ENCODE measurements at regions not wholly inside any gene's neighbourhood (a gene's known extent, or its start where the extent isn't known, plus 50 kb on each side); places are given as distances from the start of the nearest gene placed in this dataset.

- H3K9me3 ChIP-seq (replicated peaks; ENCODE audit: control insufficient read depth, low read depth, low read length), result peaks cover 21% of the 10 kb centered on the region
- no peaks in the 10 kb centered on the region for H3K4me1 ChIP-seq (ENCODE audit: control insufficient read depth, insufficient read depth, low read length)
- 45% methylated on average over 2 of the region's 3 CpGs for WGBS (ENCODE audit: insufficient coverage)
These were observed 355.5 kb upstream of the HTR1E start for GRCh38 chr6:86581833-86582232.

GRCh38 chr6:86563197-86563596, 374.1 kb upstream of the HTR1E start:
- Histone ChIP-seq H3K36me3 (ENCODE audit: control insufficient read depth, insufficient read depth, low read length) (no peaks in the 10 kb centered on the region), H3K4me1 (ENCODE audit: control insufficient read depth, insufficient read depth, low read length) (no peaks in the 10 kb centered on the region), H3K27ac (ENCODE audit: low read length) (no peak overlapping the region), H3K27me3 (ENCODE audit: control insufficient read depth, insufficient read depth, low read length) (no peaks in the 10 kb centered on the region), H3K9me3 (replicated peaks; ENCODE audit: control insufficient read depth, low read depth, low read length) (peaks cover 3% of the 10 kb centered on the region), H3K4me3 (ENCODE audit: low read length) (no peak overlapping the region)
- no CpG with 5 or more reads among the region's 1 CpG for WGBS (ENCODE audit: insufficient coverage)
- DNase-seq, result no peak

More at GRCh38 chr6:86581833-86582232, 355.5 kb upstream of the HTR1E start:
- no peaks in the 10 kb centered on the region for H3K27me3 ChIP-seq (ENCODE audit: control insufficient read depth, insufficient read depth, low read length)
- no peak for DNase-seq
- H3K36me3 ChIP-seq (ENCODE audit: control insufficient read depth, insufficient read depth, low read length), result no peaks in the 10 kb centered on the region
- H3K27ac ChIP-seq (ENCODE audit: low read length), result no peak overlapping the region
- no peak overlapping the region for H3K4me3 ChIP-seq (ENCODE audit: low read length)

GRCh38 chr6:86558318-86558717, 379.0 kb upstream of the HTR1E start:
- Histone ChIP-seq H3K36me3 (ENCODE audit: control insufficient read depth, insufficient read depth, low read length) (no peaks in the 10 kb centered on the region), H3K9me3 (replicated peaks; ENCODE audit: control insufficient read depth, low read depth, low read length) (peaks cover 2% of the 10 kb centered on the region), H3K4me1 (ENCODE audit: control insufficient read depth, insufficient read depth, low read length) (no peaks in the 10 kb centered on the region), H3K27me3 (ENCODE audit: control insufficient read depth, insufficient read depth, low read length) (no peaks in the 10 kb centered on the region), H3K4me3 (ENCODE audit: low read length) (no peak overlapping the region), H3K27ac (ENCODE audit: low read length) (no peak overlapping the region)
- 40% methylated on average over 2 of the region's 2 CpGs for WGBS (ENCODE audit: insufficient coverage)
- DNase-seq, result no peak

GRCh38 chr6:86537292-86537861, 400.0 kb upstream of the HTR1E start:
- Histone ChIP-seq H3K27ac (ENCODE audit: low read length) (no peak overlapping the region), H3K27me3 (ENCODE audit: control insufficient read depth, insufficient read depth, low read length) (no peaks in the 10 kb centered on the region), H3K4me1 (ENCODE audit: control insufficient read depth, insufficient read depth, low read length) (no peaks in the 10 kb centered on the region), H3K4me3 (ENCODE audit: low read length) (no peak overlapping the region), H3K36me3 (ENCODE audit: control insufficient read depth, insufficient read depth, low read length) (no peaks in the 10 kb centered on the region), H3K9me3 (replicated peaks; ENCODE audit: control insufficient read depth, low read depth, low read length) (peaks cover 3% of the 10 kb centered on the region)
- WGBS (ENCODE audit: insufficient coverage), result no CpG with 5 or more reads among the region's 2 CpGs
- no peak for DNase-seq

GRCh38 chr6:86536121-86536520, 401.2 kb upstream of the HTR1E start:
- no peak overlapping the region for H3K4me3 ChIP-seq (ENCODE audit: low read length)
- H3K36me3 ChIP-seq (ENCODE audit: control insufficient read depth, insufficient read depth, low read length), result no peaks in the 10 kb centered on the region
- no peak for DNase-seq
- no peak overlapping the region for H3K27ac ChIP-seq (ENCODE audit: low read length)
- no peaks in the 10 kb centered on the region for H3K4me1 ChIP-seq (ENCODE audit: control insufficient read depth, insufficient read depth, low read length)
- no peaks in the 10 kb centered on the region for H3K27me3 ChIP-seq (ENCODE audit: control insufficient read depth, insufficient read depth, low read length)
- H3K9me3 ChIP-seq (replicated peaks; ENCODE audit: control insufficient read depth, low read depth, low read length), result peaks cover 3% of the 10 kb centered on the region

- Histone ChIP-seq H3K4me3 (ENCODE audit: low read length) (no peak overlapping the region), H3K36me3 (ENCODE audit: control insufficient read depth, insufficient read depth, low read length) (no peaks in the 10 kb centered on the region), H3K27me3 (ENCODE audit: control insufficient read depth, insufficient read depth, low read length) (no peaks in the 10 kb centered on the region), H3K27ac (ENCODE audit: low read length) (no peak overlapping the region), H3K4me1 (ENCODE audit: control insufficient read depth, insufficient read depth, low read length) (no peaks in the 10 kb centered on the region), H3K9me3 (replicated peaks; ENCODE audit: control insufficient read depth, low read depth, low read length) (no peaks in the 10 kb centered on the region)
- WGBS (ENCODE audit: insufficient coverage), result 22% methylated on average over 1 of the region's 1 CpG
- no peak for DNase-seq
These were observed 402.2 kb upstream of the HTR1E start for GRCh38 chr6:86535100-86535499.

- Histone ChIP-seq H3K4me1 (ENCODE audit: control insufficient read depth, insufficient read depth, low read length) (no peaks in the 10 kb centered on the region), H3K27me3 (ENCODE audit: control insufficient read depth, insufficient read depth, low read length) (no peaks in the 10 kb centered on the region), H3K27ac (ENCODE audit: low read length) (no peak overlapping the region), H3K36me3 (ENCODE audit: control insufficient read depth, insufficient read depth, low read length) (no peaks in the 10 kb centered on the region), H3K9me3 (replicated peaks; ENCODE audit: control insufficient read depth, low read depth, low read length) (peaks cover 15% of the 10 kb centered on the region), H3K4me3 (ENCODE audit: low read length) (no peak overlapping the region)
- no peak for DNase-seq
- WGBS (ENCODE audit: insufficient coverage), result 100% methylated on average over 1 of the region's 1 CpG
These were observed 407.7 kb upstream of the HTR1E start for GRCh38 chr6:86529635-86530034.

GRCh38 chr6:86526238-86526637, 411.1 kb upstream of the HTR1E start:
- H3K4me3 ChIP-seq (ENCODE audit: low read length), result no peak overlapping the region
- DNase-seq, result no peak
- no peaks in the 10 kb centered on the region for H3K27me3 ChIP-seq (ENCODE audit: control insufficient read depth, insufficient read depth, low read length)
- peaks cover 15% of the 10 kb centered on the region for H3K9me3 ChIP-seq (replicated peaks; ENCODE audit: control insufficient read depth, low read depth, low read length)
- no peak overlapping the region for H3K27ac ChIP-seq (ENCODE audit: low read length)
- H3K36me3 ChIP-seq (ENCODE audit: control insufficient read depth, insufficient read depth, low read length), result no peaks in the 10 kb centered on the region
- H3K4me1 ChIP-seq (ENCODE audit: control insufficient read depth, insufficient read depth, low read length), result no peaks in the 10 kb centered on the region
- WGBS (ENCODE audit: insufficient coverage), result no CpG with 5 or more reads among the region's 1 CpG

GRCh38 chr6:86516087-86516486, 421.2 kb upstream of the HTR1E start:
- H3K27me3 ChIP-seq (ENCODE audit: control insufficient read depth, insufficient read depth, low read length), result no peaks in the 10 kb centered on the region
- H3K4me3 ChIP-seq (ENCODE audit: low read length), result no peak overlapping the region
- no peak overlapping the region for H3K27ac ChIP-seq (ENCODE audit: low read length)
- 78% methylated on average over 3 of the region's 4 CpGs for WGBS (ENCODE audit: insufficient coverage)
- H3K36me3 ChIP-seq (ENCODE audit: control insufficient read depth, insufficient read depth, low read length), result no peaks in the 10 kb centered on the region
- no peak for DNase-seq
- no peaks in the 10 kb centered on the region for H3K4me1 ChIP-seq (ENCODE audit: control insufficient read depth, insufficient read depth, low read length)
- peaks cover 4% of the 10 kb centered on the region for H3K9me3 ChIP-seq (replicated peaks; ENCODE audit: control insufficient read depth, low read depth, low read length)

GRCh38 chr6:86511962-86512361, 425.4 kb upstream of the HTR1E start:
- H3K9me3 ChIP-seq (replicated peaks; ENCODE audit: control insufficient read depth, low read depth, low read length), result peaks cover 11% of the 10 kb centered on the region
- H3K27me3 ChIP-seq (ENCODE audit: control insufficient read depth, insufficient read depth, low read length), result no peaks in the 10 kb centered on the region
- no peaks in the 10 kb centered on the region for H3K36me3 ChIP-seq (ENCODE audit: control insufficient read depth, insufficient read depth, low read length)
- H3K27ac ChIP-seq (ENCODE audit: low read length), result no peak overlapping the region
- no peak for DNase-seq
- no peak overlapping the region for H3K4me3 ChIP-seq (ENCODE audit: low read length)
- H3K4me1 ChIP-seq (ENCODE audit: control insufficient read depth, insufficient read depth, low read length), result no peaks in the 10 kb centered on the region

GRCh38 chr6:86508230-86508629, 429.1 kb upstream of the HTR1E start:
- no CpG with 5 or more reads among the region's 3 CpGs for WGBS (ENCODE audit: insufficient coverage)
- H3K4me1 ChIP-seq (ENCODE audit: control insufficient read depth, insufficient read depth, low read length), result no peaks in the 10 kb centered on the region
- peaks cover 11% of the 10 kb centered on the region for H3K9me3 ChIP-seq (replicated peaks; ENCODE audit: control insufficient read depth, low read depth, low read length)

More at GRCh38 chr6:86508230-86508629, 429.1 kb upstream of the HTR1E start:
- no peak for DNase-seq
- H3K4me3 ChIP-seq (ENCODE audit: low read length), result no peak overlapping the region
- H3K27me3 ChIP-seq (ENCODE audit: control insufficient read depth, insufficient read depth, low read length), result no peaks in the 10 kb centered on the region
- no peaks in the 10 kb centered on the region for H3K36me3 ChIP-seq (ENCODE audit: control insufficient read depth, insufficient read depth, low read length)
- no peak overlapping the region for H3K27ac ChIP-seq (ENCODE audit: low read length)
